ENCODE measurements at regions not wholly inside any gene's neighbourhood (a gene's known extent, or its start where the extent isn't known, plus 50 kb on each side); places are given as distances from the start of the nearest gene placed in this dataset.

DNA sequence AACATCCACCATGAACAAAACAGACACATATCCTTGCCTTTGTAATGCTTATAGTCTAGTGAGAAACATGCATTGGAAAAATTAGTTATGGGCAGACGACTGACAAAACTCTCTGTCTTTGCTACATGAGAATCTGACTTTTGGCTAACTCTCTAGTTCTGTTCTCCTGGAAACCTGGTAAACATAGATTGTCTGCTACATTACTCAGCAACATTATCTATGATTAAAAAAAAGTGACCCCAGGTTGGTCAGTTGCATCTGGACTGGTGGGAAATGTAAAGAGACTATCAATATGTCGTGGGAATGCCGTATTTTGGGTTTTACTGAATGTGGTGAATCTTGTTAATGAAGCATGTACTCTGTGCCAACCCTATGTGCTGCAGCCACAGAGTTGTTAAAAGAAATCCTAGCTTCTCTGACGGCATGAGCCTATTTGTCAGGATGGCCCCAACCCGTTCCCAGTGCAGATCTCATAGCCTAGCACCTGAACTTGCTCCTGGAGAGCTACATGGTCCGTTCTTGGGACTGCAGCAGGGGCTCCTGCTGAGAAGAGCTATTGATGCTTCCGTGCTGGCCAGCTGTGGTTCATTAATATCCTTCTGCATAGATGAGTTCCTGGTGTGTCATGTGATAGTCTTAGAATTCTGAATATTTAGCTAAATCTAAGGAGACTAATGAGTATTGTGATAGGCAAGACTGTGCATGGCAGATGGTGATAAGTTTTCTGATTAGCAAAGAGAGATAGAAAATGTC lies 311.7 kb upstream of the ZNF717 start:
- Mint-ChIP-seq H3K27me3 (ENCODE audit: low read depth) (no peaks in the 10 kb centered on the region), H3K27ac (no peak overlapping the region), H3K4me3 (no peak overlapping the region), H3K9me3 (peaks cover 6% of the 10 kb centered on the region), H3K4me1 (ENCODE audit: low read depth) (no peaks in the 10 kb centered on the region), H3K36me3 (ENCODE audit: low read depth) (no peaks in the 10 kb centered on the region)
- CTCF ChIA-PET, result no interaction called here
- DNase-seq, result no peak
- intact Hi-C loops (cut with micrococcal nuclease), result no loop called here

DNA sequence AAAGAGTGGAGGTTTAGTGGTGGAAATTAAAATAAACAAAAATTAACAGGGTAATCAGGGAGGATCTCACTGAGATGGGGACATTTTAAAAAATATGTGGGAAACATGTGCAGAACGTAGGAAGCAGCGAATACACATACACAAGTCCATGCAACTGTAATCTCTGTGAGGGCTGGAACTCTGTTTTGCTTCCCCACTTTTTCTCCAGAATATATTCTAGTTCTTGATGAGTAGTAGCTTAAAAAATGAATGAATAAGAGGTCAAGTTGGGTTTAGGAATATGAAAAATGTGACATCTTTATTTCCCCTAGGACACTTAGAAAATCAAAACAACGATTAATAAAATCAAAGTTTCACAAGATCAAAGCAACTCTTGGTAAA lies 312.2 kb upstream of the ZNF717 start:
- DNase-seq, result no peak
- H3K36me3 Mint-ChIP-seq (ENCODE audit: low read depth), result no peaks in the 10 kb centered on the region
- CTCF ChIA-PET, result no interaction called here
- no peak overlapping the region for H3K27ac Mint-ChIP-seq
- H3K4me3 Mint-ChIP-seq, result no peak overlapping the region
- no peaks in the 10 kb centered on the region for H3K4me1 Mint-ChIP-seq (ENCODE audit: low read depth)
- peaks cover 9% of the 10 kb centered on the region for H3K9me3 Mint-ChIP-seq
- intact Hi-C loops (cut with micrococcal nuclease), result no loop called here
- H3K27me3 Mint-ChIP-seq (ENCODE audit: low read depth), result no peaks in the 10 kb centered on the region

DNA sequence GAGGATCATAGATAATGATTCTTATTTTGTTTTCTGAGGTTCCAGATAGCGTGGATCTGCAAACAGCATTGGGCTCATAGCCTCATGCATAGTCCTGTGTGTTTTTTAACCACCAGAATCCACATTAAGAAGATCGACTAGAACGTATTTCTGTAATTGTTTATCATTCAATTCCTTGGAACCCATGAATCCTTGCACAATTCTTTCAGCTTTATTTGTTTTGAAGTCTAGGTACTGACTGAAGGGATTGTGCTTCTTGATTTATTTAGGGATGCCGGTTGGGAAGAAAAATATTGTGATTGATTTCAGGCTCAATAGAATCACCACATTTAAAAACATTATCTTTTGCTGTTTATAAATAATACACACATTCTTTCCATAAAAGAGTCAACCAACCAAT lies 314.6 kb upstream of the ZNF717 start:
- Mint-ChIP-seq H3K4me1 (ENCODE audit: low read depth) (no peaks in the 10 kb centered on the region), H3K27ac (no peak overlapping the region), H3K36me3 (ENCODE audit: low read depth) (no peaks in the 10 kb centered on the region), H3K27me3 (ENCODE audit: low read depth) (no peaks in the 10 kb centered on the region), H3K9me3 (peaks cover 8% of the 10 kb centered on the region), H3K4me3 (no peak overlapping the region)
- CTCF ChIA-PET, result interaction anchor here (0.7 kb wide), 1 partner anchor 60 kb away, joined by 3 read pairs; no protein-coding TSS in a partner anchor
- intact Hi-C loops (cut with micrococcal nuclease), result loop anchor here (10.0 kb wide), 1 partner anchor 375 kb away; no protein-coding TSS in a partner anchor
- no peak for DNase-seq

DNA sequence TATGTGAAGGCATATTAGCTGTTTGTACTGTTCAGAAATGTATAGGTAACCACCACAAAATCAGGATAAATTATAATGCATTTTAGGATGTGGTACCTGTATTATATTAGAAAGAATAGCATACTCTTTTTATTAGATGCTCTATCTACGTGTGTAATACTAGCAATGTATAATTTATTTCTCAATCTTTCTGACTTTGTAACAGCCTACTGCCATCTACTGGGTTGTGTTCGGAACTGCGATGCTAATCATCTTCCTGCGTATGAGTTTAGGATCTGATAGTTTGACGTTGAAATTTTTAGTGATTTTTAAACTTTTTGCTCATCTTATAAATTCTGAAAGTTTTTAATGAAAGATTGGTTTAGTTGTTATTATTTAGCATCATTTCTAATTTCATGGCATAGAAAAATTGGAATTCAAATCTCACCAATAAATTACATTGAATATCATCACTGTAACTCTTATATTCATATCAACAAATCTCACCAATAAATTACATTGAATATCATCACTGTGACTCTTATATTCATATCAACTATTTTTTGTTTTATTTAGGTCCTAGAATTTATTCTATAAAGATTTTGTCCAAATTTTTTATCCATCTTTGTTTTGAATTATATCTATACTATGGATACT lies 322.7 kb upstream of the ZNF717 start:
- no peak overlapping the region for H3K27ac Mint-ChIP-seq
- H3K9me3 Mint-ChIP-seq, result no peaks in the 10 kb centered on the region
- H3K27me3 Mint-ChIP-seq (ENCODE audit: low read depth), result no peaks in the 10 kb centered on the region
- H3K36me3 Mint-ChIP-seq (ENCODE audit: low read depth), result no peaks in the 10 kb centered on the region
- H3K4me3 Mint-ChIP-seq, result no peak overlapping the region
- no peaks in the 10 kb centered on the region for H3K4me1 Mint-ChIP-seq (ENCODE audit: low read depth)
- intact Hi-C loops (cut with micrococcal nuclease), result loop anchor here (2.0 to 10.0 kb wide), 2 partner anchors 383 to 503 kb away; no protein-coding TSS in a partner anchor
- CTCF ChIA-PET, result no interaction called here
- no peak for DNase-seq

DNA sequence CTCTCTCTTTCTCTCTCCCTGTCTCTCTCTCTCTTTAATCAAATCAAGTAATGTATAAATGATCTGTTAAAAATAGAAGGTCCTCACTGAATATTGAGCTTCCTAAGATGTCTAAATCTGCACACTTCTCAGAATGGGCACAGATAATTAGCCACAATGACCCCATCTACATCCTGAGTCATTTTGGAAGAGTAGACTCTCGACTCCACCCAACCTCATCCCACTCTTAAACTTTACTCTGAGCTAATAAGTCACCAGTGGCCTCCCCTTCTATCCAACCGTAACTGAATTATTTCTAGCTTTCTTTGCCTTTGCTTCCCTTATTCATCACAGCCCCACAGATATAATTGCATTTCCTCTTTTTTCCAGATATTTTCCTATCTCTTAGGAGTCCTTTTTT lies 326.5 kb upstream of the ZNF717 start:
- H3K36me3 Mint-ChIP-seq (ENCODE audit: low read depth), result no peaks in the 10 kb centered on the region
- DNase-seq, result no peak
- H3K9me3 Mint-ChIP-seq, result peaks cover 5% of the 10 kb centered on the region
- H3K4me3 Mint-ChIP-seq, result no peak overlapping the region
- intact Hi-C loops (cut with micrococcal nuclease), result no loop called here
- H3K27ac Mint-ChIP-seq, result no peak overlapping the region
- CTCF ChIA-PET, result no interaction called here
- no peaks in the 10 kb centered on the region for H3K27me3 Mint-ChIP-seq (ENCODE audit: low read depth)
- no peaks in the 10 kb centered on the region for H3K4me1 Mint-ChIP-seq (ENCODE audit: low read depth)

DNA sequence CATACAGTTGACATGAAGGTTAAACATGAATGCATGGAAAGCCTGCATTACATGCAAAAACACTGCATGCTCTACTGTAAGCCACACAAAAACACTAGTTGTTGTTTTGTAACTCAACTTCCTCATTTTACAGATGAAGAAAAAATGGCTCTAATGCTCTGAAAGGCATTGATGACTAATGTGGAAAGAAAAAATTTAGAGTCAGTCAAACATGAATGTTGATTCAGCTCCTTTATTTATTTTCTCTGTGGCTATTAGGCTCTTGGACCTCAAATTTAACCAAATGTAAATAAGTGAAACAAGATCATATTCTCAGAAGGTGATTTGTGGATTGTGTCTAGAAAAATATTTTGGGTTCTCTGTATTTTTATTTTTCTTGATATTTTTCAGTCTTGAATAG lies 336.7 kb upstream of the ZNF717 start:
- Mint-ChIP-seq H3K9me3 (peaks cover 8% of the 10 kb centered on the region), H3K36me3 (ENCODE audit: low read depth) (no peaks in the 10 kb centered on the region), H3K4me3 (no peak overlapping the region), H3K4me1 (ENCODE audit: low read depth) (no peaks in the 10 kb centered on the region), H3K27me3 (ENCODE audit: low read depth) (no peaks in the 10 kb centered on the region), H3K27ac (no peak overlapping the region)
- CTCF ChIA-PET, result no interaction called here
- DNase-seq, result no peak
- intact Hi-C loops (cut with micrococcal nuclease), result no loop called here

DNA sequence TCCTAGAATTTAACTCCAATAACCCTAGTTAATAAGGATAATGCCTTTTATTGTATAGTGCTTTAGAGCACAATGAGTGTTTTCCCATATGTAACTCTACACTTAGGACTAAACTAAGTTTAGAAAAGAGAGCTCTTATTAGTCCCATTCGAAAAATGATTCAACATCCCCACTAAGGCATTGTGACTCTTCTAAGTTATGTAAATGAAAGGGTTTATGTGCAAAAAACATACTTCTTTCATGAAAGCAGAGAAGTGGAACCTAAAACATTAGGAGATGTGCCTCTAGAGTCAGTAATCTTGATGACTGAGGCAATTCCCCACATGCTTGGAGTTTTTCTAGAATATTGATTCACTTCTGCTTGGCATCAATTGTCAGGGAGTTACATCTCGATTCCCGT lies 344.1 kb upstream of the ZNF717 start:
- CTCF ChIA-PET, result no interaction called here
- no peak overlapping the region for H3K27ac Mint-ChIP-seq
- intact Hi-C loops (cut with micrococcal nuclease), result no loop called here
- H3K4me3 Mint-ChIP-seq, result no peak overlapping the region
- H3K9me3 Mint-ChIP-seq, result no peaks in the 10 kb centered on the region
- no peaks in the 10 kb centered on the region for H3K4me1 Mint-ChIP-seq (ENCODE audit: low read depth)
- no peak for DNase-seq
- H3K27me3 Mint-ChIP-seq (ENCODE audit: low read depth), result no peaks in the 10 kb centered on the region
- H3K36me3 Mint-ChIP-seq (ENCODE audit: low read depth), result no peaks in the 10 kb centered on the region

DNA sequence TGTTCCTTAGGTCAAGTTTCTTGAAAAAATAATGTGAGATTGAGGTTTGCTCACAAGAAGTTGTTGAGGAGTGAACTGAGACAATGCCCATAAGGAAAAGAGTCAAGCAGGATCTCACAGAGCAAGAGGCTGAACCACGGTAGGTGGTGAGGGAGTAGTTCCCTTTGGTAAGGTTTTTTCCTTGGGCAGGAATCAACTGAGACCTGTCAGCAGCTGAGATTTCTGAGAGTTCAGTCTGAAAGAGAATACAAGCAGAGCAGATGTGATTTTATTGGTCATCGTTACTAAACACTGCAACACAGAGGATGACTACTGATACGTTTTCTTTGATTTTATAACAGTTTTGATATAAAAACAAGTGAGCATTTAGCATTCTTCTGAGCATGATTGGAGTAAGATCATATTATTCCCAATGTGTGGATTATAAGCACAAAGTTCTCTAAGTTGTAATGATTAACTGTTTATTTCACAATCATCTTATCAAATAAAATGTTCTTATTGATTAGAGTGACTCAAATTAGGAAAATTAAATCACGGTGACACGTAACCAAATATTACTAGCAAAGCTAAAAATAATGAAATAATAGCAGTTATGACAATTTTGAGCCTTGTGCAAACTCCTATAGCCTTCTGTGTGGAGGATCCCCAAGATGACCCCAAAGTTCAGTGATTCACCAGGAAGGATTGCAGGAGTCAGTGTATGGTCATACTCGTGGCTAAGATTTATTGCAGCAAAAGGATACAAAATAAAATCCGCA lies 346.2 kb upstream of the ZNF717 start:
- Mint-ChIP-seq H3K4me1 (ENCODE audit: low read depth) (no peaks in the 10 kb centered on the region), H3K27me3 (ENCODE audit: low read depth) (no peaks in the 10 kb centered on the region), H3K4me3 (no peak overlapping the region), H3K36me3 (ENCODE audit: low read depth) (no peaks in the 10 kb centered on the region), H3K27ac (no peak overlapping the region), H3K9me3 (no peaks in the 10 kb centered on the region)
- CTCF ChIA-PET, result no interaction called here
- intact Hi-C loops (cut with micrococcal nuclease), result no loop called here
- no peak for DNase-seq

DNA sequence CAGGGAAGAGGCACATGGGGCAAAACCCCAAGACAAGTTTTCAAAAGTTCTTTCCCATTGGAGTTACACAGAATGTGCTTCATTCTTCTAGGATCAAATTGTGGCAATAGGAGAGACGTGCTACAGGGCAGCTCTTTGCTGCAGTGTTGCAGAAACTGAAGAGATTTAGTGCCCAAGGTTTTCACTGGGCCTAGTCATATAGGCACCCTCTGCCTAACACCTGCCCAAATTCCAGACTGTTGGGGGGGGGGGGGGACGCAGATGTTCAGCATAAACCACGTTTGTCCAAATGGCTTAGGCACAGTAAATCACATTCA lies 346.8 kb upstream of the ZNF717 start:
- no peaks in the 10 kb centered on the region for H3K36me3 Mint-ChIP-seq (ENCODE audit: low read depth)
- H3K27me3 Mint-ChIP-seq (ENCODE audit: low read depth), result no peaks in the 10 kb centered on the region
- intact Hi-C loops (cut with micrococcal nuclease), result no loop called here
- H3K4me1 Mint-ChIP-seq (ENCODE audit: low read depth), result no peaks in the 10 kb centered on the region
- CTCF ChIA-PET, result no interaction called here
- no peak overlapping the region for H3K27ac Mint-ChIP-seq
- H3K9me3 Mint-ChIP-seq, result no peaks in the 10 kb centered on the region
- H3K4me3 Mint-ChIP-seq, result no peak overlapping the region
- DNase-seq, result no peak

DNA sequence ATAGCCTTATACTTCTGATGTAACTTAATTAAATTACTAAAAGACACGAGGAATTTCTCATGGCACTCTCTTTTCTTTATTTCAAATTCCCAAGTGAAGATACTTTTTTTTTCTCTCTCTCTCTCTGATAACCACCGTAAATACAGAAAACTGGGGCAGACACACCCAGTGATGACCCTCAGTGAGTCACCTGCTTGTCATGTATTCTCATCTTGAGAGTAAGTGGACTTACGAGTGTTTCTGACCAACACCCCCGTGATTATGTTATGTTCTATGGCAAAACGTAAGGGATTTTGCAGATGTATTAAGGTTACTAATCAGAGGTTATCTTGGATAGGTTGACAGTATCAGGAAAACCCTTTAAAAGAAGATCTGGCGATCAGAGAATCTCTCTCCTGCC lies 348.8 kb upstream of the ZNF717 start:
- Mint-ChIP-seq H3K4me3 (no peak overlapping the region), H3K27me3 (ENCODE audit: low read depth) (no peaks in the 10 kb centered on the region), H3K9me3 (no peaks in the 10 kb centered on the region), H3K36me3 (ENCODE audit: low read depth) (no peaks in the 10 kb centered on the region), H3K27ac (no peak overlapping the region), H3K4me1 (ENCODE audit: low read depth) (no peaks in the 10 kb centered on the region)
- intact Hi-C loops (cut with micrococcal nuclease), result no loop called here
- CTCF ChIA-PET, result no interaction called here
- DNase-seq, result no peak

DNA sequence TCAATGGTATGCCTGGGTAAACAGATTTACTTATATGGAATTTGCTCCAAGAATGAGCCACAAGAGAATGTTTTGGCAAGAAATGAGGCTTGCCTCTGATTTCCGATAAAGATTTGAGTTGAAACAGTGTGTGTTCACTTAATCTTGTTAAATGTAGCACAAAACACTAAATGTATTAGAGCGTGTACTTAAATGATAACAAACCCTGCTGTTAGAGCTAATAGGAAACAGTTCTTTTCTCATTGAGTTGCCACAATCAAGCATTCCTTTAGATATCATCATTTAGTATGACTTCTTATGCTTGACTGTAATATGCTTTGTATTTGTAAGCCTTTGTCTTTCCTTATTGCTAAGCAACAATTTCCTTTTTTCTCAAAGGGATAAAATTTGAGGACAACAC lies 353.6 kb upstream of the ZNF717 start:
- Mint-ChIP-seq H3K4me1 (ENCODE audit: low read depth) (no peaks in the 10 kb centered on the region), H3K36me3 (ENCODE audit: low read depth) (no peaks in the 10 kb centered on the region), H3K27me3 (ENCODE audit: low read depth) (no peaks in the 10 kb centered on the region), H3K4me3 (no peak overlapping the region), H3K27ac (no peak overlapping the region), H3K9me3 (no peaks in the 10 kb centered on the region)
- CTCF ChIA-PET, result no interaction called here
- intact Hi-C loops (cut with micrococcal nuclease), result no loop called here
- DNase-seq, result no peak

DNA sequence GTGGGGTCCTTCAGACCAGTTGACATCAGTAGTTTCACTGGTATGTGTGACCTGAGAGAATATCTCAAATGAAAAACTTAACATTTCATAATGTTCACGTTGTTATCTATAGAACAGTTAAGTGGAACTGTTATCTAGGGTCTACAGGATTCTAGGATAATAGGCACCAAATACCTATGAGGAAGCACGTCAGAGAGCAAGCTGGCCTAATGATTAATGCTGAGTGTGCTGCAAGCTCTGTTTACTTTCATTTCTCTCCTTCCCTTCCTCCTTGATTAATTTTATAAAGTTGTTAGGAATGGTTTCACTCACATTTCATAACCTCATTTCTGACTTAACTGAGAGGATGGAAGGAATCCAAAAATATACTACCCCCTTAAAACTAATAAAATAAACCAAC lies 362.5 kb upstream of the ZNF717 start:
- intact Hi-C loops (cut with micrococcal nuclease), result no loop called here
- no peak overlapping the region for H3K27ac Mint-ChIP-seq
- H3K9me3 Mint-ChIP-seq, result peaks cover 7% of the 10 kb centered on the region
- no peak for DNase-seq
- no peaks in the 10 kb centered on the region for H3K36me3 Mint-ChIP-seq (ENCODE audit: low read depth)
- H3K27me3 Mint-ChIP-seq (ENCODE audit: low read depth), result no peaks in the 10 kb centered on the region
- CTCF ChIA-PET, result no interaction called here
- no peak overlapping the region for H3K4me3 Mint-ChIP-seq
- no peaks in the 10 kb centered on the region for H3K4me1 Mint-ChIP-seq (ENCODE audit: low read depth)

DNA sequence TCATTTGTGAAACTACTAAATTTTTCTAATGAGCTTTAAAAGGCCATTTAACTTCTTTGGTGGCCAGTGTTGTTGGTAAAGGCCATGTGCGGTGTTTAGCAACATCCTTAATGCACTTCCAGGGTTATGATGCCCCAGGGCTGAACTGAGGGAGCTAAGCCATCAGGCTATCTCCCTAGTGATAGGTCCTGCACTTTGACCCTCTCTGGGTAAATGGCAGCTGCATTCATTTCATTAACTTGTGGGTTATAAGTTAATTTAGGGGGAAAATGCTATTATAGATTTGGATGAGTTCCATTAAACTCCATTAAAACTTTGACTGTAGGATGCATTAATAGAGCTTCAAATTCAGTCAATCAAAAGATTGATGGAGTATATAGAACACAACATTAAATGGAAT lies 366.7 kb upstream of the ZNF717 start:
- H3K27me3 Mint-ChIP-seq (ENCODE audit: low read depth), result no peaks in the 10 kb centered on the region
- no peaks in the 10 kb centered on the region for H3K4me1 Mint-ChIP-seq (ENCODE audit: low read depth)
- H3K9me3 Mint-ChIP-seq, result no peaks in the 10 kb centered on the region
- no peak for DNase-seq
- CTCF ChIA-PET, result no interaction called here
- no peak overlapping the region for H3K27ac Mint-ChIP-seq
- H3K36me3 Mint-ChIP-seq (ENCODE audit: low read depth), result no peaks in the 10 kb centered on the region
- no peak overlapping the region for H3K4me3 Mint-ChIP-seq
- intact Hi-C loops (cut with micrococcal nuclease), result no loop called here

Measured in activated naive CD4-positive, alpha-beta T cell treated with anti-CD3 and anti-CD28 coated beads for 36 hours (primary cell).